D721Med (cell line): ENCODE measurements at regions not wholly inside any gene's neighbourhood (a gene's known extent, or its start where the extent isn't known, plus 50 kb on each side); places are given as distances from the start of the nearest gene placed in this dataset.

ENCODE experiments used
- DNase-seq: peaks from one replicate; pipeline ENCODE4 v3.0.0; 2011; ENCODE audit warnings: low spot score; ENCODE audit not compliant: insufficient read length
- FAIRE-seq: peaks from 2 replicates; lab custom pipeline; 2011; peaks lifted over from hg19 to GRCh38; lab: Jason Lieb, UNC
- CTCF ChIP-seq: IDR thresholded peaks from 2 replicates; pipeline ENCODE4 v1.5.1; 2012; ENCODE audit warnings: mild to moderate bottlenecking, control low read depth; ENCODE audit not compliant: insufficient read depth; ENCODE audit errors: missing control alignments

GRCh38 chr12:32949815-32950214 lies 53.2 kb upstream of the PKP2 start:
- no peak for FAIRE-seq
- TF ChIP-seq CTCF = no peak
- DNase-seq = no peak

GRCh38 chr12:32947206-32948067 lies 50.9 kb upstream of the PKP2 start:
- DNase-seq (no peak), FAIRE-seq (peak; percentile 91)
- TF ChIP-seq CTCF = peak; percentile 48

GRCh38 chr12:32946504-32947131 lies 50.0 kb upstream of the PKP2 start:
- DNase-seq (no peak), FAIRE-seq (no peak)
- TF ChIP-seq CTCF = no peak
